Stimulated activated CD4-positive, alpha-beta T cell treated with anti-CD3 and anti-CD28 coated beads, Interleukin-4, amount 100 ng/mL, for 48 hours (primary cell): ENCODE measurements at regions not wholly inside any gene's neighbourhood (a gene's known extent, or its start where the extent isn't known, plus 50 kb on each side); places are given as distances from the start of the nearest gene placed in this dataset.

Experiments
- DNase-seq, 2 donors: peaks; one replicate each; pipeline ENCODE4 v3.0.0-alpha.2; 2020; ENCODE audit warnings: low read depth in 2 of 2

DNA sequence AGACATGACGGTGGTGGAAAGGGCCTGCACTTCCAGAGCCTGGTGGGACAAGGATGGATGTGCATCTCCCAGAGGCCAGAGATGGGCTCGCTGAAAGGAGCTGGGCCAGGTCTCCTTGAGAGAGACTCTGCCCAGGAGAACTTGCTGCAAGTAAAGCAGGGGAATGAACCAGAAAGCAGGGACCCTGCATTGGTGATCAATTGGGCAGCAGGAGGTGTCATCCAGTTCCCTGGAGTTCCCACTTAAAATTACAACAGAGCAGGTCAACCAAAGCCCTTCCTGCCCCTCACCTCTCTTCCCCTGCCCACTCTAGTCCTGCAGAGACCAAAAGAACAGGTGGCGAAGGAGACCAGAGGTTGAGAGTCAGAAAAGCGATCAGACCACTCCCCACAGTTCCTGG lies 69.7 kb upstream of the CAB39 start:
- DNase-seq = no peak

DNA sequence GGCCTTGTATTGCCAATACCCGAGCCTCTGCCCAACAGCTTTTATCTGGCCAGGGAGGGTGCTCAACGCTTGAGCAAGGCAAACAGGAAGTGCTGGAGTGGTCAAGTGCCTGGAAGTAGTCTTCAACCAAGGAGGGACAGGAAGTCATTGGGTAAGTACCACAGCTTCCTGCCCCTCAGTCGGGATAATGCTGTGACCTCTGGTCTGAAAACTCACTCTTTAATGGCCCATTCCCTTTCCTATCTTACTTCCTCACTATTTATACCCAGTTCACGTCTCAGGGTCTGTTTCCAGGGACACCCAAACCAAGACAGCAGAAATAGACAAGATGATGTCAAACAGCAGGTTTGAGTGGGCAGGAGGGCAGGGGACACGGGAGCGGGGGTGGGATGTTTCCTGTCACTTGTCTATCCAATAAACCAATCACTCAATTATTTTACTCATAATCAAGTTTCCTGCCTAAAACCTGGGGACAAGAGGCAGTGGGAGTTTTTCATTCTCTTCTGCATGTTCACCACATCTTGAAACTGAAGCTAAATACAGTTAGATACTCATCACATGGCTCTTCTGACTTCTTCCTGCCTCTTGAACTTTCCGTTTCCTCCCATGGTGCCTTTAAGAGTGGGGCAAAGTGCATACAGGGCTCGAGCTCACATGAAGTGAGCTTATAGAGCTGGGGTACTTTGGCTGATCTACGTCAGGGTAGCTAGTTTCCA lies 68.9 kb upstream of the CAB39 start:
- DNase-seq = peak in 1 of 2 donors; percentile 70

DNA sequence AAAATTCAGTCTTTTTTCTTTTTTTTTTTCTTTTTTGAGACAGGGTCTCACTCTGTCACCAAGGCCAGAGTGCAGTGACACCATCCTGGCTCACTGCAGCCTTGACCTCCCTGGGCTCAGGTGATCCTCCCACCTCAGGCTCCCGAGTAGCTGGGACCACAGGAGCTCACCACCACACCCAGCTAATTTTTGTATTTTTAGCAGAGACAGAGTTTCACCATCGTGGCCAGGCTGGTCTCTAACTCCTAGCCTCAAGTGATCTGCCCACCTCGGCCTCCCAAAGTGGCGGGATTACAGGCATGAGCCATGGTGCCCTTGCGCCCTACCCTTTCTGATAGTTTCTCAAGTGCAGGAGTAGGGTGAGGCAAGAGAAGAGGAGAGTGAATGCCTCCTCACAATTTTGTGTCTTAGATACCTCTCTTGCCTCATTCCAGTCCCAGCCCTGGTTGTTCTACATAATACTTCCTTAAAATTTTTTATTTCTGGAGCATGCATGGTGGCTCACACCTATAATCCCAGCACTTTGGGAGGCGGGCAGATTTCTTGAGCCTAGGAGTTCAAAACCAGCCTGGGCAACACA lies 68.2 kb upstream of the CAB39 start:
- DNase-seq = no peak

DNA sequence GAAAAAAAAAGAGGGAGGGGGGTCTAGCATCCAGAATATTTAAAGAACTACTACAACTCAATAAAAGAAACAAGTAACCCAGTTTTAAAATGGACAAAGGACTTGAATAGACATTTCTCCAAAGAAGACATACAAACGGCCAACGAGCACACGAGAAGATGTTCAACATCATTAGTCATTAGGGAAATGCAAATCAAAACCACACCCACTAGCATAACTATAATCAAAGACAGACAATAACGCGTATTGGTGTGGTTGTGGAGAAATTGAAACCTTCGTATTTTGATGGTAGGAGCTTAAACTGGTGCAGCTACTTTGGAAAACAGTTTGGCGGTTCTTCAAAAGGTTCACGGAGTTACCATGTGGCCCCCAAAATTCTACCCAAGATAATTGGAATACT lies 64.3 kb upstream of the CAB39 start:
- DNase-seq = no peak

DNA sequence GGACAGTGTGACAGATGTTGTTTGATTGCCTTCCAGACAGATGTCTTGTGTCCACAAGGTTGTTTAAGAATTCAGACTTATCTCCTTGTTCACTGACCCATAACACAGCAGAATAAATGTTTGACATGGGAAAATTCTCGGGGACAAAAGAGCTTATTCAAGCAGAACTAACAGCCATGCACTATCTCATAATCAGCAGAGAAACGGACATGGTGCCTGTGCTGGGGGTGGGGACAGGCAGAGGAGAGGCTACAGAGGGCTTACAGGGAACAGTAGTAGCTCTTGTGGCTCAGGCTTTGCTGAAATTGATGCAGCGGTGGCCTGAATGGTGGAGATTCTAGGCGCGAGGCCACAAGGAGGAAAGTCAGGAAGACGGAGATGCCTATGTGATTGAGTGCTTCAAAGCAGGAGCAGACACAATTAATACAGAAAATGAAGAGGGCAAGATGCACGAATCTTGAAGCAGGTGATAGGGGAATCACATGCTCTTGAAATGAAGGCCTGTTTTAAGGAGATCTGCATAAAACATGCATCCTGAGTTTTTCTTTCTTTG lies 62.0 kb upstream of the CAB39 start:
- DNase-seq = no peak

DNA sequence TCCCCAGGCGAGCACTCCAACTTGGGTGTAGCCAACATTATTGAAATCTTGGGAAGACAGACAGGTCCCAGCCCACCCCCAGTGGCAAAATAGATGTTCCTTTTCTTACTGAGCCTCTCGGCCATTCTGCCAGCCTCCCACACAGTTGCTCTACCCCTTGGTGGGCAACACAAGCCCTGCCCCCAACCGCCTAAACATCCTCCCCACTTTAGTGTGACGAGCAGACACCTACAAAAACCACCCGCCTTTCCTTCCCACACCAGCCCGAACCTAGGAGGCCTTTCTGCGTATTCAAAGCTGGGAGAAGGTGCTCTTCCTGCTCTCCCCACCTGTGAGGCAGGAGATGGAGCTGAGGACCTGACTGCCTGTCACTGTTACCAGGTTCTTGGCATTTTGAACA lies 58.6 kb upstream of the CAB39 start:
- no peak for DNase-seq

DNA sequence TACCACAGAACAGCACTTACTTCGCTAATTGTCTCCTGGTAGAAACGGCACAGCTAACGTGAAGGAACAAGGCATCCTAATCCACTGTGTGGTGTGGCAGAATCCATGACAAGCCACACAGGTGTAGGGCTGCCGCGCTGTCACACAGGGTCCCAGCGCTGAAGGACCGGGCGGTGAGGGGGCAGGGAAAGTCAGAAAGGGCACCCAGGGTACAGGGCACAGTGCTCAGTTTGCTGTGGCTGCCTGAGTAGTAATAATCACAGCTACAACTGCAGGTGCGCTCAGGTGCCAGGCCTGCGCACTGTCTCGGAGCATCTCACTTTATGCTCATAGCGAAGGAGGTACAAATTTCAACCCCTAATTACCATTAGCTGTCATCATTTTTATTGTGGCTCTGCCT lies 55.2 kb upstream of the CAB39 start:
- no peak for DNase-seq

DNA sequence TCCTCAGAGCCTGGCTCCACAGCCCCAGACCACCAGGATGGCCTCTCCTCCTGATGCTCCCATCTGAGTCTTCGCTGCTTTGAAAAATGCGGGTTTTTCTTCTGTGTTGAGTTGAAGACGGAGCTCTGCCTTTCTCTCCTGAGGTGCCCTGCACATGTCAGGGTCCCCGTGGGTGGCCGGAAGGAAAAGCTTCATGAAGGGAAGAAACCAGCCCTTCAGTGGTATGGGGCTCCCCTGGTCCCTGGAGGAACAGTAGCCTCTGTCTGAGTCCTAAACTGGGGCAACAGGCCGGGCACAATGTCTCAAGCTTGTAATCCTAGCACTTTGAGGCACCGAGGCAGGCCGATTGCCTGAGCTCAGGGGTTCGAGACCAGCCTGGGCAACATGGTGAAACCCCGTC lies 54.7 kb upstream of the CAB39 start:
- DNase-seq = no peak

DNA sequence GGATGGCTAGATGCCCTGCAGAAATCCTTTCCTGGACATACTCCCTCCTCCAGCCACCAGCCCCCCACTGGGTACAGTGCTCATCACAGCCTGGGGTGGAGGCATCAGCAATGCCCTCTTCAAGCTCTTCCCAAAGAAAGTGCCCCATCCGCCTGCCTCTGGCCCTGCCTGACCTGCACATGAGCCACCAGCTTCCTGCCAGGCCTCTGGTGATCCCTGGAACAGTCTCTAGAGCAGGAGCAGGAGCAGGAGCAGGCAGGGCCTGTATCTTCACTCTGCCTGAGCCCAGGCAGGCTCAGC lies 54.1 kb upstream of the CAB39 start:
- DNase-seq = no peak

DNA sequence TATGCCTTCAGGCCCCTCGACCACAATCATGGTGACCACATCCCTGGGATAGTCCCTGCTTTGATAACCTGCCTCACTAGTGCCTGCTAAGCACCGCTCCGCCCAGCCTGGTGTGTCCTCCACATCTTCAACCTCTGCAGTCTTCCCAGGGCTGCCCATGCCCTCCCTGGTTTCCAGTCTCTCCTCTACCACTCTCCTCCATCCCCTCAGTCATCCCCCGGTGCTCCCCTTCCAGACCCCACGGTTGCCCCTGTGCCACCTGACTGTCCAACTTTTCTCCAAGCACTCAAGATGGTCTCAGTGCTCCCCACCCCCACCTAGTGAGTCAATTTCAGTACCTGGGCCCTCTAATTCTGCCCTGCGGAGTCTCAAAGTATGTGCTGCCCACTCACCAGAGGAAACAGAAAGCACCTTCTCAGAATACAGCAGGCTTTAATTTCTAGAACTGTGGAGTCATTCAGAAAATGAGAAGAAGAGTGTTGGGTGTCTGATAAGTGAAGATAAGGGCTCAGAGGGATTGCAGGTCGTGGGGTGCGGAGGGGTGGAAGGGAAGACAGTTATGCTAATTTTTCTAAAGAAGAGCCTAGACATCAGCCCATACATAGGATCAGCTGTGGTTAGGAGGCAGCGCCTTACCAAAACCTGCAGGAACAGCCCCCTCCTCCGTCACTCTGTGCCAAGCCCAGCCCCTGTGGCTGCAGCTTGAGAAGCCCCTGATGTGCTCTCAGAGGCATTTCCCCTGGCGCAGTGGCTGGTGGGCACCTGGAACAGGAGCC lies 53.6 kb upstream of the CAB39 start:
- DNase-seq = peak; percentile 55 to 75

DNA sequence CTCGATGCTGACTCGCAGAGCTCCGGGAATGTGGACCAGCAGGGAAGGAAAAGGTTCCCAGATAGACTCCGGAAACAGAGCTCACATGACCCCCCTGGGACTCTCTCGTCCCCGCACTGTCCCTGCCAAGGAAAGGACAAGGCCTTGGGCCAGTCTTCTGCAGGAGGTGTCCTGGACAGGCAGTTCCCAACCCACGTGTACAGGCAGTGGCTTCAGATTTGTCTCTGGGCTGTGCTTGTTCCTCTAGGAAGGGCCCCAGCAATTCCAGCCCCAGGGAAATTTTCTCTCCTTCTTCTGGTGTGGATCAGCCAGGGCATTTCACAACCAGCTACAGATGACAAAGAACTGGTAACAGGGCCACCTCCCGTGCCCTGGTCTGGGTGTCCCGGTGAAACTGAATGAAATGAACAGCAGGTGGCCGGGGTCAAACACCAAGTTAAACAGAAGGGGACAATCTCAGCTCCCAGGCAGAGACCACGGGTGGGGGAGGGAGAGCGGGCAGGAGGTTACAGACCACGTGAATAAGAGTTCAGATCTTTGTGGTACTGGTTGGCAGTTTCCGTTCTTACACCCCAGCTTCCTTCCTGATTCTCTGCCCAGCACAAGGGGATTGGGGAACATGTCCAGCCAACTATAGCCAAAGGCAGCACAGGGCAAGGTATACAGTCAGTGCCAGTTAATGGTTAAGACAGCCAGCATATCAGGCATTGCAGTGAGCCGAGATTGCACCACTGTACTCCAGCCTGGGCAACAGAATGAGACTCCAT lies 52.2 kb upstream of the CAB39 start:
- DNase-seq = no peak

DNA sequence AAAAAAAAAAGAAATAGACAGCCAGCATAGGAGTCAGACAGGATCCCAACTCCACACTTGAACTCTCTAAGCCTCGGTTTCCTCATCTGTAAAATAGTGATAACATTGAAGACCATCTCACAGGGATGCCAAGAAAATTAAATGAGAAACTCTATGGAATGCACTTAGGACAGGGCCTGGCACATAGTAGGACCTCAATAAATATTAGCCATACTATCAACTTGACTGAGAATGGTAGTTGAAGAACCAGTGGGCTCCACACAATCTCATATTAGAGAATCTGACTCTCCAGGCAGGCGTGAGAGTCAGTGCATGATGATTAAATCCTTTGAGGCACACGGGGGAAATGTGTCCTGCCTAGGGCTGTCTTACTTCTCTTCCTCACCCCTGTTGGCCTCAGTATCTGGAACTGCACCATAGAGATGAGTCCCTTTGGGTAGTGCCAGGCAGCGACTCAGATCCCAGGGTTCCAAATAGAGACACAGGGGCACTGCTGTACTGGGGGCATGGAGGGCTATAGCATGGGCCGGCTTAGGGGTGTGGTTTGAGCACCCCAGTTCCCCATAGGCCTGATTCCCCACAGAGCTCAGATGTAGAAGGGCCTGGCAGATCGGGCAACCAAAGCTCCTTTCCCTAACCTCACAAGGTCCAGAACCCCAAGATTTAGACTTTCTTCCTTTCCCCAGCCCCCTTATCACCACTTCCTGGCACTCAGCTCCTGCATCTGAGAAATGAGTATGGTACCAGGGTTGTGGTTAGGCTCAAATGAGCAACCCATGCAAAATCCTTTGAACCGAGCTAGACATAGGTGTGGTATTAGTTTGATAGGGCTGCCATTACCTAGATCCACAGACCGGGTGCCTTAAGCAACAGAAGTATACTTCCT lies 51.3 kb upstream of the CAB39 start:
- DNase-seq = peak in 1 of 2 donors; percentile 54
